HUDEP-2 (cell line): ENCODE measurements at regions not wholly inside any gene's neighbourhood (a gene's known extent, or its start where the extent isn't known, plus 50 kb on each side); places are given as distances from the start of the nearest gene placed in this dataset.

Experiments
- DNase-seq, 76 experiments: peaks; one replicate each; lab custom pipeline; 2025; ENCODE audit not compliant: unreplicated experiment in 76 of 76; lab: John Stamatoyannopoulos, UW

DNA sequence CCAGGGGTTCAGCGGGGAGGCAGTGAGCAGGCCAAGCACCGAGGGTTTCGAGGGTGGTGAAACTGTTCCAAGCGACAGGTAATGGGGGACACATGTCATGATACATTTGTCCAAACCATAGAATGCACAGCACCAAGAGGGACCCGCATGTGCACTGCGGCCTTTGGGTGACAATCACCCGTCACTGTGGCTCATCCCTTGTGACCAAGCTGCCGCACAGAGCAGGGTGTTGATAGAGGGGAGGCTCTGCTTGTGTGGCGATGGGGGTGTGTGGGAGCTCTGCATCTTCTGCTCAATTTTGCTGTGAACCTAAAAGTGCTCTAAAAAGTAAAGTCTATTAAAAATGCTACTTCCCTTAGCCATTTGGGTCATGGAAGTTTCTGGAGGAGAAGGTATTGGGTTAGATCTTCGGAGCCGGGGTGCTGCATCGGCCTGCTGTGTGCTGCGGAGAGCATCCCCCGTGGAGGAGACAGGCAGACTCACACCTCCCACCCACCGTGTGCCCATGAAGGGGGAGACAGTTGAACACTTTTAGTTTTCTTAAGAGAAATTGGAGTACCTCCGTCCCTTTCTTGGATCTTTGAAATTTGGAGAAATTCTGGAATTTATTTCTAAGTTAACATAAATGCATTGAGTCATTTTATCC lies 280.4 kb upstream of the IRX2 start:
- no peak for DNase-seq

DNA sequence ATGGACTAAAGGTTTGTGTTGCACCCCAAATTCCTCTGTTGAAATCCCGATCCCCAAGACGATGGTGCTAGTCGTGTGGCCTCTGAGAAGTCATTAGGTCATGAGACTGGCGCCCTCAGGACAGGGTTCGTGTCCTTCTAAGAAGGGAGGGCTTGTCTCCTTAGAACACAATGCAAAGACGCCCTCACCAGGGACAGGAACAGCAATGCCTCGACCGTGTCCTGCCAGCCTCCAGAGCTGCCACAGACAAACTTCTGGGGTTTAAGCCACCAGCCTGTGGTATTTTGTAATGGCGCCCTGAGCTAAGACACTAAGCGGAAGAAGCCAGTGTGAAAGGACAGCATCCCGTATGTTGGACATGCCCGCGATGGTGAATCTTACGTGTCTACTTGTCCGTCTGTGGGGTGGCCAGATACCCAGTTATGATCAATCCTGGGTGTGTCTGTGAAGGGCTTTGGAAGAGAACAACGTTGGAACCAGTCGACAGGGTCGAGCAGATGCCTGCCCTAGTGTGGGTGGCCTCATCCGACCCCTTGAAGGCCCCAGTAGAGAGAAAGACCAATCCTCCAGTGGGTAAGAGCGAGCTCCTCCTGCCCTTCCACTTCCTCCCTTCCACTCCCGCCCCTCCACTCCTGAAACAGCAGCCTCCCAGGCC lies 279.2 kb upstream of the IRX2 start:
- no peak for DNase-seq

- no peak for DNase-seq
Measured at GRCh38 chr5:3029396-3029795, 277.9 kb upstream of the IRX2 start.

- DNase-seq, result no peak
Measured at GRCh38 chr5:3027866-3028635, 276.6 kb upstream of the IRX2 start.

- no peak for DNase-seq
Measured at GRCh38 chr5:3027185-3027865, 275.8 kb upstream of the IRX2 start.

DNA sequence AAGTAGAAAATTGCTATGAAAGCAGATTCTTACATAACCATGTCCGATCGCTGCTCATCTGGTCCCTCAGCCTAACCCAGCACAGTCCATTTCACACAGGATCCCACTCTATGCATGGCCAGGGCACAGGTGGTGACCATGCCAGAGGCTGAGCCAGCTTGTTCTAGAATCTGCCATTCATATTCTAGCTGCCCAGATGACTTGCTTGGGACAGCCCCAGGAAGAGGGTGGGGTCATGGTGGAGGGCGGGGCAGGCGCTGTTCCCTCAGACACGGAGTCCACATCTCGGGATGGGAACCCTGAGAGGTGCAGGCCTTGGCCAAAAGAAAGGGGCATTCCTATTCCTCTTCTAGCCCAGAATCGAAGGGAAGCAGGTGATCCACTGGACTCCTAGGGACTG lies 275.2 kb upstream of the IRX2 start:
- no peak for DNase-seq

- no peak for DNase-seq
Measured at GRCh38 chr5:3026099-3026498, 274.6 kb upstream of the IRX2 start.

- DNase-seq, result no peak
Measured at GRCh38 chr5:3025392-3025791, 273.9 kb upstream of the IRX2 start.

GRCh38 chr5:3024976-3025375 lies 273.5 kb upstream of the IRX2 start:
- DNase-seq, result no peak

DNA sequence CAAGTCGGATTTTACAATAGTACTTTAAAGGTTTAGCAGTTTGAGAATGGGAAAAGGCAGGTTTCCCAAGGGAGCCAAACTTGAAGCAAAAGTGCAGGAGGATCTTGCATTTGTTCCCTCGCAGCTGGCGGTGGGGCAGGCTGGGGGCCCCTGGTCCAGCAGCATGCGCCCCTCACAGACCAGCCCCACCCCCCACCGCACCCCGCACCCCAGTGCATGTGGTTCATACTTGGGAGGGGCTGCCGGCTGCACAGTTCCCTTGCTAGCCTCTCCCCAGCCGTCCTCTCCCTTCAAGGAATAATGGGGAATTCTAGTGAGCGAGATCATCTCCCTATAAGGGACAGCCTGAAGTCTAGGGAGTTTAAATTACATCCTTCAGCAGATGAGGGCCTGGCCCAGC lies 273.1 kb upstream of the IRX2 start:
- DNase-seq, result no peak

DNA sequence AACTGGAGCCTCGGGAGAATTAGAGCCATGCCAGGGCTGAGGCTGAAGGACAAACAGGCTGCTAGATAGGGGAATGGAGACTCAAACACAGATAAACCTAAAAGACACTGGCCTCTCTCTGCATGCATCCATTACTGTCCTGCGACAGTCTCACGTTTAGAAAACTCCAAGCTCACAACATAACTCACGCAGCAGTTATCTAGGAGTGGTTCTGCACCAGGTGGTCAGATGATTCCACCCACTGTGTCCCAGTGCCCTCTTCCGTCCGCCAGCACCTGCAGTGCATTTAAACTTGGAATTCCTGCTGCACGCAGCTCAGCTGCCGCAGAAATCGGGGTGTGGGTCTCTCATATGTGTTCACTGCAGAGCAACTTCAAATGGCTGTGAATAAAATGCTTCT lies 272.6 kb upstream of the IRX2 start:
- DNase-seq, result no peak

DNA sequence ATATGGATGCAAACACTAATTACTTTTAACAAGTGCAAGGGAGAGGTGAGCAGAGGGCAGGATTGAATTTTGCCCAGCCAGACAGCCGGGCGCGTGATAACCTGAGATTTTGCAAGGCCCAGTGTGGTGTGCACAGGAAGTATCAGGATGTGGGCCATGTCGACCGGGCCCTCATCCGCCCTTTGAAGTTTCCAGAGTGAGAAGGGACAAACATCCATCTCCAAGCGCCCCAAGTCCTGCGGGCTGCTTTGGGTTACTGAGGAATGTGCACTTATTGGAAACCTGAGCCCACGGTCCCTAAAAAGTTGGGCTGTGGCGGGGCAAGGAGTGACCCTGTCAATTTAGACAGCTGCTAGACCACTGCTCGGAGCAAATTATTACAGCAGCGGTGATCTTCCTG lies 272.2 kb upstream of the IRX2 start:
- no peak for DNase-seq

- DNase-seq, result no peak
Measured at GRCh38 chr5:3022665-3023064, 271.2 kb upstream of the IRX2 start.

GRCh38 chr5:3020426-3020825 lies 268.9 kb upstream of the IRX2 start:
- DNase-seq, result no peak

DNA sequence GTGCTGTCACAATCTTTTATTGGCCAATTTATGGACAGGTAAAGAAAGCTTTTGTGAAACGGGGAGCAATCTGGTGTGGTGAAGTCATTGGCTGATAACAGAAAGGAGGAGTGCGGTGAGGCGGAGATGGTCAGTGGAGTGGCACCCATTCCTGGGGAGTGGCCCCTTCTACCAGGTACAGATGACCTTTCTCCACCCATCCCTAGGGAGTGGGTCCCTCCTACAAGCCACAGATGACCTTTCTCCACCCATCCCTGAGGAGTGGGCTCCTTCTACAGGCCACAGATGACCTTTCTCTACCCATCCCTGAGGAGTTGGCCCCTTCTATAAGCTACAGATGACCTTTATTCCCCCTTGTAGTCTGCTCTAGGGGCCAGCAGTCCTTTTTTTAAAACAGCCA lies 267.6 kb upstream of the IRX2 start:
- no peak for DNase-seq

DNA sequence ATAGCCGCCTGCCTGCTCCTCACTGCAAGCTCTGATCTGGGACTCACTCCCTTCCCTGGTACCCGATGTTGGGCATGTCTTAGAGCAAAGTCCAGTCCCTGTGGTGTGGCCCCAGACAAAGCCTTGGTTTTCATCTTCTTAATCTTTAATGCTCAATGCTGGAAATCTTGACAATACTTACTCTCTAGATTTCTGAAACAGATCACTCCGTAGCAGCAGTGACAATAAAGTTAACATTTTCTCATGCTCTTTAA lies 260.2 kb upstream of the IRX2 start:
- DNase-seq, result no peak

DNA sequence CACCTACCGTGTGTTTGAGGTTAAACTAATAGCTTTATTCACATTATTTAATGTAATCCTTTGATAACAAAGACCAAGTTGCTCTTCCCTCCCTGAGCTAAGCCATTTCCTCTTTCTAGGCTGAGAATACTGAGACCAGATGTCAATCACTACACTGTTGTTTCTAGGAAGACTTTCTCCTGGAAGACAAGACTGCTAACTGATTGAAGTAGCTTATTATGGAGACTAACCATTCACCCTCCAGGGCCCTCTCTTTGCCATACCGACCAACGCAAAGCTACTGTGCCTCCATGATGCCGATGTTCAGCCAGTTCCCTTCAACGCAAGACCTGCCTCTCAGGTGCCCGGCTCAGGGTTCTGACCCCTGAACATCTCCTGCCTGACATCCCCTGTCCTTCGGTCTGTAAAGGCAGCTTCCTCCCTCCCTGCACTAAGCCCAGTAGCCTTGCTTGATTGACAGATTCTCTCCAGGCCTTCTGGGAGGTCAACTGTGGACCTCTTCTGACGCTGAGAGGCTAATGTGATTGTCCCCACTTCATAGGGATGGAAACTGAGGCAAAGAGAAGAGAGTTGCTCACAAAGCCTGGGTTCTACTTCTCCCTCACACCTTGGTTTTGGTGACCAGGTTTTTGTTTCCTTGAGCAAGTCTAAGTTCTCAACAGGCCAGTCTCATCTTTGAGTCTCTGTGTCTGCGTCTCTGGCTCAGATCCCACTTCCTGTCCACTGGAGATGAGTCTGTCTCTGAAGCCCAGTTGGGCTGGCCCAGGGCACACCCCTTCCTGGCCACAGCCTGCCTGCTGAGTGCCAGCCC lies 259.7 kb upstream of the IRX2 start:
- no peak for DNase-seq

GRCh38 chr5:3010301-3010952 lies 258.9 kb upstream of the IRX2 start:
- DNase-seq, result no peak

GRCh38 chr5:3009605-3010004 lies 258.1 kb upstream of the IRX2 start:
- DNase-seq, result no peak

- DNase-seq, result no peak
Measured at GRCh38 chr5:3007577-3007976, 256.1 kb upstream of the IRX2 start.
